H1 (cell line): ENCODE measurements at regions not wholly inside any gene's neighbourhood (a gene's known extent, or its start where the extent isn't known, plus 50 kb on each side); places are given as distances from the start of the nearest gene placed in this dataset.

Experiments
- RAD21 ChIP-seq, 2 experiments: IDR thresholded peaks in 1 of 2; conservative IDR thresholded peaks in 1 of 2; 2 replicates each; pipeline ENCODE4 v1.6.1; 2011; ENCODE audit warnings: low read depth in 2 of 2, low read length in 2 of 2, improper control_type of control experiment in 1 of 2, inconsistent platforms in 1 of 2, mild to moderate bottlenecking in 1 of 2, moderate library complexity in 1 of 2
- TCF12 ChIP-seq: IDR thresholded peaks from 2 replicates; pipeline ENCODE4 v1.6.1; 2011; ENCODE audit warnings: low read depth, mild to moderate bottlenecking, low read length
- TF ChIP-seq, protein P1 (sequence below): fragments of 300-600 bp; sonication (generic); IDR thresholded peaks from 2 replicates; pipeline ENCODE4 v1.7.1; 2012; ENCODE audit warnings: low read length, moderate library complexity, mild to moderate bottlenecking, inconsistent platforms; ENCODE audit not compliant: insufficient replicate concordance

- TF ChIP-seq, protein P1, sequence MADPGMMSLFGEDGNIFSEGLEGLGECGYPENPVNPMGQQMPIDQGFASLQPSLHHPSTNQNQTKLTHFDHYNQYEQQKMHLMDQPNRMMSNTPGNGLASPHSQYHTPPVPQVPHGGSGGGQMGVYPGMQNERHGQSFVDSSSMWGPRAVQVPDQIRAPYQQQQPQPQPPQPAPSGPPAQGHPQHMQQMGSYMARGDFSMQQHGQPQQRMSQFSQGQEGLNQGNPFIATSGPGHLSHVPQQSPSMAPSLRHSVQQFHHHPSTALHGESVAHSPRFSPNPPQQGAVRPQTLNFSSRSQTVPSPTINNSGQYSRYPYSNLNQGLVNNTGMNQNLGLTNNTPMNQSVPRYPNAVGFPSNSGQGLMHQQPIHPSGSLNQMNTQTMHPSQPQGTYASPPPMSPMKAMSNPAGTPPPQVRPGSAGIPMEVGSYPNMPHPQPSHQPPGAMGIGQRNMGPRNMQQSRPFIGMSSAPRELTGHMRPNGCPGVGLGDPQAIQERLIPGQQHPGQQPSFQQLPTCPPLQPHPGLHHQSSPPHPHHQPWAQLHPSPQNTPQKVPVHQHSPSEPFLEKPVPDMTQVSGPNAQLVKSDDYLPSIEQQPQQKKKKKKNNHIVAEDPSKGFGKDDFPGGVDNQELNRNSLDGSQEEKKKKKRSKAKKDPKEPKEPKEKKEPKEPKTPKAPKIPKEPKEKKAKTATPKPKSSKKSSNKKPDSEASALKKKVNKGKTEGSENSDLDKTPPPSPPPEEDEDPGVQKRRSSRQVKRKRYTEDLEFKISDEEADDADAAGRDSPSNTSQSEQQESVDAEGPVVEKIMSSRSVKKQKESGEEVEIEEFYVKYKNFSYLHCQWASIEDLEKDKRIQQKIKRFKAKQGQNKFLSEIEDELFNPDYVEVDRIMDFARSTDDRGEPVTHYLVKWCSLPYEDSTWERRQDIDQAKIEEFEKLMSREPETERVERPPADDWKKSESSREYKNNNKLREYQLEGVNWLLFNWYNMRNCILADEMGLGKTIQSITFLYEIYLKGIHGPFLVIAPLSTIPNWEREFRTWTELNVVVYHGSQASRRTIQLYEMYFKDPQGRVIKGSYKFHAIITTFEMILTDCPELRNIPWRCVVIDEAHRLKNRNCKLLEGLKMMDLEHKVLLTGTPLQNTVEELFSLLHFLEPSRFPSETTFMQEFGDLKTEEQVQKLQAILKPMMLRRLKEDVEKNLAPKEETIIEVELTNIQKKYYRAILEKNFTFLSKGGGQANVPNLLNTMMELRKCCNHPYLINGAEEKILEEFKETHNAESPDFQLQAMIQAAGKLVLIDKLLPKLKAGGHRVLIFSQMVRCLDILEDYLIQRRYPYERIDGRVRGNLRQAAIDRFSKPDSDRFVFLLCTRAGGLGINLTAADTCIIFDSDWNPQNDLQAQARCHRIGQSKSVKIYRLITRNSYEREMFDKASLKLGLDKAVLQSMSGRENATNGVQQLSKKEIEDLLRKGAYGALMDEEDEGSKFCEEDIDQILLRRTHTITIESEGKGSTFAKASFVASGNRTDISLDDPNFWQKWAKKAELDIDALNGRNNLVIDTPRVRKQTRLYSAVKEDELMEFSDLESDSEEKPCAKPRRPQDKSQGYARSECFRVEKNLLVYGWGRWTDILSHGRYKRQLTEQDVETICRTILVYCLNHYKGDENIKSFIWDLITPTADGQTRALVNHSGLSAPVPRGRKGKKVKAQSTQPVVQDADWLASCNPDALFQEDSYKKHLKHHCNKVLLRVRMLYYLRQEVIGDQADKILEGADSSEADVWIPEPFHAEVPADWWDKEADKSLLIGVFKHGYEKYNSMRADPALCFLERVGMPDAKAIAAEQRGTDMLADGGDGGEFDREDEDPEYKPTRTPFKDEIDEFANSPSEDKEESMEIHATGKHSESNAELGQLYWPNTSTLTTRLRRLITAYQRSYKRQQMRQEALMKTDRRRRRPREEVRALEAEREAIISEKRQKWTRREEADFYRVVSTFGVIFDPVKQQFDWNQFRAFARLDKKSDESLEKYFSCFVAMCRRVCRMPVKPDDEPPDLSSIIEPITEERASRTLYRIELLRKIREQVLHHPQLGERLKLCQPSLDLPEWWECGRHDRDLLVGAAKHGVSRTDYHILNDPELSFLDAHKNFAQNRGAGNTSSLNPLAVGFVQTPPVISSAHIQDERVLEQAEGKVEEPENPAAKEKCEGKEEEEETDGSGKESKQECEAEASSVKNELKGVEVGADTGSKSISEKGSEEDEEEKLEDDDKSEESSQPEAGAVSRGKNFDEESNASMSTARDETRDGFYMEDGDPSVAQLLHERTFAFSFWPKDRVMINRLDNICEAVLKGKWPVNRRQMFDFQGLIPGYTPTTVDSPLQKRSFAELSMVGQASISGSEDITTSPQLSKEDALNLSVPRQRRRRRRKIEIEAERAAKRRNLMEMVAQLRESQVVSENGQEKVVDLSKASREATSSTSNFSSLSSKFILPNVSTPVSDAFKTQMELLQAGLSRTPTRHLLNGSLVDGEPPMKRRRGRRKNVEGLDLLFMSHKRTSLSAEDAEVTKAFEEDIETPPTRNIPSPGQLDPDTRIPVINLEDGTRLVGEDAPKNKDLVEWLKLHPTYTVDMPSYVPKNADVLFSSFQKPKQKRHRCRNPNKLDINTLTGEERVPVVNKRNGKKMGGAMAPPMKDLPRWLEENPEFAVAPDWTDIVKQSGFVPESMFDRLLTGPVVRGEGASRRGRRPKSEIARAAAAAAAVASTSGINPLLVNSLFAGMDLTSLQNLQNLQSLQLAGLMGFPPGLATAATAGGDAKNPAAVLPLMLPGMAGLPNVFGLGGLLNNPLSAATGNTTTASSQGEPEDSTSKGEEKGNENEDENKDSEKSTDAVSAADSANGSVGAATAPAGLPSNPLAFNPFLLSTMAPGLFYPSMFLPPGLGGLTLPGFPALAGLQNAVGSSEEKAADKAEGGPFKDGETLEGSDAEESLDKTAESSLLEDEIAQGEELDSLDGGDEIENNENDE, result no peak
- no peak for TF ChIP-seq TCF12
- no peak for TF ChIP-seq RAD21 (IDR thresholded peaks at IDR 0.05 in 1 of 2, conservative IDR thresholded peaks at IDR 0.05 in 1 of 2; ENCODE audit: low read depth in 2 of 2, low read length in 2 of 2)
These were observed 881.8 kb downstream of the SLC4A3 start (continued) for GRCh38 chr2:220509096-220509757.
